Erythroblast (primary cell): ENCODE measurements at regions not wholly inside any gene's neighbourhood (a gene's known extent, or its start where the extent isn't known, plus 50 kb on each side); places are given as distances from the start of the nearest gene placed in this dataset.
"Not testable (repeated sequence)": the region's sequence is repeated elsewhere in the genome, so short reads cannot be mapped to it uniquely, and the experiment has no call there.

Experiments used
- DNase-seq, 2 experiments: peaks; one replicate each; lab custom pipeline; 2025; lab: John Stamatoyannopoulos, UW
- GATA1 ChIP-seq: IDR thresholded peaks from 2 replicates; pipeline ENCODE4 v1.6.1; 2011; ENCODE audit warnings: low read depth, mild to moderate bottlenecking, control low read depth, low read length, moderate library complexity
- POLR2A ChIP-seq: IDR thresholded peaks from 2 replicates; pipeline ENCODE4 v1.6.1; 2011; ENCODE audit warnings: mild to moderate bottlenecking, low read length

- no peak for DNase-seq
- TF ChIP-seq GATA1 (no peak), POLR2A (no peak)
Measured at GRCh38 chr15:99452010-99452409, 113.8 kb upstream of the MEF2A start.

GRCh38 chr15:99452728-99453636 lies 112.8 kb upstream of the MEF2A start:
- TF ChIP-seq GATA1 (no peak), POLR2A (no peak)
- no peak for DNase-seq

- DNase-seq = no peak
- TF ChIP-seq POLR2A (no peak), GATA1 (no peak)
Measured at GRCh38 chr15:99453637-99454030, 112.2 kb upstream of the MEF2A start.

GRCh38 chr15:99454107-99454809 lies 111.5 kb upstream of the MEF2A start:
- TF ChIP-seq POLR2A (no peak), GATA1 (no peak)
- no peak for DNase-seq

- peak in 1 of 2 experiments; percentile 16 for DNase-seq
Measured at GRCh38 chr15:99454941-99455788, 110.6 kb upstream of the MEF2A start.

GRCh38 chr15:99455789-99456160 lies 110.0 kb upstream of the MEF2A start:
- no peak for DNase-seq
- TF ChIP-seq POLR2A = no peak
- no peak for TF ChIP-seq GATA1

More at GRCh38 chr15:99454941-99455788, 110.6 kb upstream of the MEF2A start:
- TF ChIP-seq GATA1 = no peak
- TF ChIP-seq POLR2A = peak; percentile 15

- DNase-seq = no peak
- TF ChIP-seq GATA1 (no peak), POLR2A (no peak)
Measured at GRCh38 chr15:99464137-99464536, 101.6 kb upstream of the MEF2A start.

GRCh38 chr15:99466701-99467337 lies 99.0 kb upstream of the MEF2A start:
- no peak for TF ChIP-seq POLR2A
- no peak for TF ChIP-seq GATA1
- DNase-seq = no peak

GRCh38 chr15:99467338-99467720 lies 98.5 kb upstream of the MEF2A start:
- DNase-seq = no peak
- TF ChIP-seq POLR2A (no peak), GATA1 (no peak)

- DNase-seq = no peak
- TF ChIP-seq POLR2A (no peak), GATA1 (no peak)
Measured at GRCh38 chr15:99467853-99468464, 97.8 kb upstream of the MEF2A start.

- not testable (repeated sequence) for DNase-seq
Measured at GRCh38 chr15:99470204-99470603, 95.6 kb upstream of the MEF2A start.

GRCh38 chr15:99472416-99473145 lies 93.2 kb upstream of the MEF2A start:
- TF ChIP-seq POLR2A (no peak), GATA1 (no peak)
- DNase-seq = no peak
